Liver (tissue), 8 donors: ENCODE measurements at regions not wholly inside any gene's neighbourhood (a gene's known extent, or its start where the extent isn't known, plus 50 kb on each side); places are given as distances from the start of the nearest gene placed in this dataset.

Source experiments
- DNase-seq: peaks from one replicate; pipeline ENCODE4 v3.0.0-alpha.2; 2017; ENCODE audit warnings: low spot score
- H3K27ac ChIP-seq, 2 donors: one replicate each; pipeline ENCODE4 v1.7.0; 2013; ENCODE audit warnings: inconsistent platforms in 2 of 2, low read length in 2 of 2, control low read depth in 1 of 2, low read depth in 1 of 2, mild to moderate bottlenecking in 1 of 2
- H3K27me3 ChIP-seq, 4 donors: one replicate each; pipeline versions ENCODE4 v1.6.1 to v1.7.0; 2013; ENCODE audit warnings: low read length in 3 of 4, inconsistent platforms in 1 of 4, mild to moderate bottlenecking in 1 of 4, moderate library complexity in 1 of 4; ENCODE audit not compliant: control insufficient read depth in 4 of 4, insufficient read depth in 4 of 4
- H3K36me3 ChIP-seq, 4 donors: one replicate each; pipeline versions ENCODE4 v1.6.1 to v1.7.0; 2013; ENCODE audit warnings: low read length in 3 of 4, mild to moderate bottlenecking in 3 of 4, low read depth in 1 of 4, moderate library complexity in 1 of 4; ENCODE audit not compliant: control insufficient read depth in 4 of 4, insufficient read depth in 3 of 4
- H3K4me1 ChIP-seq, 4 donors: one replicate each; pipeline versions ENCODE4 v1.6.1 to v1.7.0; 2013; ENCODE audit warnings: low read length in 3 of 4, mild to moderate bottlenecking in 3 of 4, moderate library complexity in 1 of 4; ENCODE audit not compliant: control insufficient read depth in 4 of 4, insufficient read depth in 4 of 4
- H3K4me3 ChIP-seq, 3 donors: one replicate each; pipeline versions ENCODE4 v1.6.1 to v1.7.0; 2013; ENCODE audit warnings: low read length in 3 of 3, control low read depth in 1 of 3, low read depth in 1 of 3, mild to moderate bottlenecking in 1 of 3
- H3K9ac ChIP-seq, 2 donors: one replicate each; pipeline ENCODE4 v1.7.0; 2013; ENCODE audit warnings: low read length in 2 of 2, mild to moderate bottlenecking in 2 of 2, moderate library complexity in 2 of 2, control low read depth in 1 of 2, low read depth in 1 of 2
- H3K9me3 ChIP-seq, 4 donors: one replicate each; pipeline versions ENCODE4 v1.6.1 to v1.7.0; 2013; ENCODE audit warnings: low read length in 3 of 4; ENCODE audit not compliant: control insufficient read depth in 4 of 4
- EGR1 ChIP-seq, 2 donors: IDR thresholded peaks; 2 replicates each; pipeline ENCODE4 v1.6.1; 2016 to 2018; ENCODE audit warnings: antibody characterized with exemption in 2 of 2, low read depth in 2 of 2
- FOXA1 ChIP-seq: IDR thresholded peaks from 2 replicates; pipeline ENCODE4 v1.6.1; 2016; ENCODE audit warnings: antibody characterized with exemption
- FOXA2 ChIP-seq: IDR thresholded peaks from 2 replicates; pipeline ENCODE4 v1.6.1; 2016; ENCODE audit warnings: antibody characterized with exemption
- HNF4A ChIP-seq, 2 donors: conservative IDR thresholded peaks; 2 replicates each; pipeline ENCODE4 v1.6.1; 2016; ENCODE audit warnings: antibody characterized with exemption in 2 of 2, mild to moderate bottlenecking in 2 of 2
- HNF4G ChIP-seq: IDR thresholded peaks from 2 replicates; pipeline ENCODE4 v1.6.1; 2016; ENCODE audit warnings: antibody characterized with exemption
- JUND ChIP-seq, 2 donors: IDR thresholded peaks; 2 replicates each; pipeline ENCODE4 v1.6.1; 2016; ENCODE audit warnings: antibody characterized with exemption in 2 of 2
- NR2F2 ChIP-seq: IDR thresholded peaks from 2 replicates; pipeline ENCODE4 v1.6.1; 2016; ENCODE audit warnings: antibody characterized with exemption
- RAD21 ChIP-seq, 2 donors: IDR thresholded peaks; 2 replicates each; pipeline ENCODE4 v1.6.1; 2016; ENCODE audit warnings: antibody characterized with exemption in 2 of 2, mild to moderate bottlenecking in 2 of 2
- RXRA ChIP-seq, 2 donors: IDR thresholded peaks; 2 replicates each; pipeline ENCODE4 v1.6.1; 2017 to 2018; ENCODE audit warnings: antibody characterized with exemption in 2 of 2, mild to moderate bottlenecking in 1 of 2
- SP1 ChIP-seq: IDR thresholded peaks from 2 replicates; pipeline ENCODE4 v1.6.1; 2018; ENCODE audit warnings: antibody characterized with exemption, mild to moderate bottlenecking
- YY1 ChIP-seq: IDR thresholded peaks from 2 replicates; pipeline ENCODE4 v1.6.1; 2016; ENCODE audit warnings: antibody characterized with exemption, mild to moderate bottlenecking
- WGBS: extraction: QIAGEN DNeasy Blood & Tissue Kit; methylation state at CpG from one replicate; pipeline ENCODE4 v1.1.7; 2013; 5-methylcytosine and 5-hydroxymethylcytosine counted together
- TF ChIP-seq, protein P1 (sequence below): IDR thresholded peaks from 2 replicates; pipeline ENCODE4 v1.6.1; 2016; ENCODE audit warnings: antibody characterized with exemption, mild to moderate bottlenecking
- TF ChIP-seq, protein P2 (sequence below): IDR thresholded peaks from 2 replicates; pipeline ENCODE4 v1.6.1; 2016; ENCODE audit warnings: antibody characterized with exemption
- TF ChIP-seq, protein P3 (sequence below): IDR thresholded peaks from 2 replicates; pipeline ENCODE4 v1.6.1; 2016; ENCODE audit warnings: antibody characterized with exemption
- TF ChIP-seq, protein P4 (sequence below): fragments of 150-350 bp; IDR thresholded peaks from 2 replicates; pipeline ENCODE4 v1.5.1; 2017; ENCODE audit warnings: improper control_type of control experiment, low read depth, low read length; ENCODE audit not compliant: missing input control
- TF ChIP-seq, protein P5 (sequence below): IDR thresholded peaks from 2 replicates; pipeline ENCODE4 v1.6.1; 2016; ENCODE audit warnings: antibody characterized with exemption
- donor health status: healthy.
- donor health status: healthy.
- donor health status: healthy.
- donor health status: healthy.
- donor health status: healthy.

DNA sequence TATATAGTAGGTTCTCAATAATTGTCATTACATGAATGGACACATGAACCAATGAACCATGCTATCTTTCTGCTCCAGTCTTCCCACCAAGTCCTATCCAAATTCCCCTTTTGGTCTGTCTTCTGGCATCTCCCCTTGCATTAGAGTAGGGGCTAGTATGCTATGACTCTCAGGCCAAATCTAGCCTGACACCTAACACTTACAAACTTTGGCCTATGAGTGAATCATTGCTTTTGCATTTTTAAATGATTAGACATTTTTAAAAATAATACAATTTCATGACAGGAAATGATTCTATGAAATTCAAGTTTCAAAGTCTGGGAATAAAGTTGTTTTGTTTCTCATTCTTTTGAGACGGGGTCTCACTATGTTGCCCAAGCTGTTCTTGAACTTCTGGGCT lies 102.5 kb upstream of the MAF start:
- no peak overlapping the region for H3K27ac ChIP-seq
- WGBS = 87% methylated on average over 1 of the region's 1 CpG
- TF ChIP-seq, protein P1, sequence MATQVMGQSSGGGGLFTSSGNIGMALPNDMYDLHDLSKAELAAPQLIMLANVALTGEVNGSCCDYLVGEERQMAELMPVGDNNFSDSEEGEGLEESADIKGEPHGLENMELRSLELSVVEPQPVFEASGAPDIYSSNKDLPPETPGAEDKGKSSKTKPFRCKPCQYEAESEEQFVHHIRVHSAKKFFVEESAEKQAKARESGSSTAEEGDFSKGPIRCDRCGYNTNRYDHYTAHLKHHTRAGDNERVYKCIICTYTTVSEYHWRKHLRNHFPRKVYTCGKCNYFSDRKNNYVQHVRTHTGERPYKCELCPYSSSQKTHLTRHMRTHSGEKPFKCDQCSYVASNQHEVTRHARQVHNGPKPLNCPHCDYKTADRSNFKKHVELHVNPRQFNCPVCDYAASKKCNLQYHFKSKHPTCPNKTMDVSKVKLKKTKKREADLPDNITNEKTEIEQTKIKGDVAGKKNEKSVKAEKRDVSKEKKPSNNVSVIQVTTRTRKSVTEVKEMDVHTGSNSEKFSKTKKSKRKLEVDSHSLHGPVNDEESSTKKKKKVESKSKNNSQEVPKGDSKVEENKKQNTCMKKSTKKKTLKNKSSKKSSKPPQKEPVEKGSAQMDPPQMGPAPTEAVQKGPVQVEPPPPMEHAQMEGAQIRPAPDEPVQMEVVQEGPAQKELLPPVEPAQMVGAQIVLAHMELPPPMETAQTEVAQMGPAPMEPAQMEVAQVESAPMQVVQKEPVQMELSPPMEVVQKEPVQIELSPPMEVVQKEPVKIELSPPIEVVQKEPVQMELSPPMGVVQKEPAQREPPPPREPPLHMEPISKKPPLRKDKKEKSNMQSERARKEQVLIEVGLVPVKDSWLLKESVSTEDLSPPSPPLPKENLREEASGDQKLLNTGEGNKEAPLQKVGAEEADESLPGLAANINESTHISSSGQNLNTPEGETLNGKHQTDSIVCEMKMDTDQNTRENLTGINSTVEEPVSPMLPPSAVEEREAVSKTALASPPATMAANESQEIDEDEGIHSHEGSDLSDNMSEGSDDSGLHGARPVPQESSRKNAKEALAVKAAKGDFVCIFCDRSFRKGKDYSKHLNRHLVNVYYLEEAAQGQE = no peak
- TF ChIP-seq, protein P2, sequence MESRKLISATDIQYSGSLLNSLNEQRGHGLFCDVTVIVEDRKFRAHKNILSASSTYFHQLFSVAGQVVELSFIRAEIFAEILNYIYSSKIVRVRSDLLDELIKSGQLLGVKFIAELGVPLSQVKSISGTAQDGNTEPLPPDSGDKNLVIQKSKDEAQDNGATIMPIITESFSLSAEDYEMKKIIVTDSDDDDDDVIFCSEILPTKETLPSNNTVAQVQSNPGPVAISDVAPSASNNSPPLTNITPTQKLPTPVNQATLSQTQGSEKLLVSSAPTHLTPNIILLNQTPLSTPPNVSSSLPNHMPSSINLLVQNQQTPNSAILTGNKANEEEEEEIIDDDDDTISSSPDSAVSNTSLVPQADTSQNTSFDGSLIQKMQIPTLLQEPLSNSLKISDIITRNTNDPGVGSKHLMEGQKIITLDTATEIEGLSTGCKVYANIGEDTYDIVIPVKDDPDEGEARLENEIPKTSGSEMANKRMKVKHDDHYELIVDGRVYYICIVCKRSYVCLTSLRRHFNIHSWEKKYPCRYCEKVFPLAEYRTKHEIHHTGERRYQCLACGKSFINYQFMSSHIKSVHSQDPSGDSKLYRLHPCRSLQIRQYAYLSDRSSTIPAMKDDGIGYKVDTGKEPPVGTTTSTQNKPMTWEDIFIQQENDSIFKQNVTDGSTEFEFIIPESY = no peak
- TF ChIP-seq, protein P3, sequence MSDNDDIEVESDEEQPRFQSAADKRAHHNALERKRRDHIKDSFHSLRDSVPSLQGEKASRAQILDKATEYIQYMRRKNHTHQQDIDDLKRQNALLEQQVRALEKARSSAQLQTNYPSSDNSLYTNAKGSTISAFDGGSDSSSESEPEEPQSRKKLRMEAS = no peak
- TF ChIP-seq RAD21 (IDR thresholded peaks at IDR 0.05) (no peak), SP1 (no peak), YY1 (no peak)
- TF ChIP-seq, protein P4, sequence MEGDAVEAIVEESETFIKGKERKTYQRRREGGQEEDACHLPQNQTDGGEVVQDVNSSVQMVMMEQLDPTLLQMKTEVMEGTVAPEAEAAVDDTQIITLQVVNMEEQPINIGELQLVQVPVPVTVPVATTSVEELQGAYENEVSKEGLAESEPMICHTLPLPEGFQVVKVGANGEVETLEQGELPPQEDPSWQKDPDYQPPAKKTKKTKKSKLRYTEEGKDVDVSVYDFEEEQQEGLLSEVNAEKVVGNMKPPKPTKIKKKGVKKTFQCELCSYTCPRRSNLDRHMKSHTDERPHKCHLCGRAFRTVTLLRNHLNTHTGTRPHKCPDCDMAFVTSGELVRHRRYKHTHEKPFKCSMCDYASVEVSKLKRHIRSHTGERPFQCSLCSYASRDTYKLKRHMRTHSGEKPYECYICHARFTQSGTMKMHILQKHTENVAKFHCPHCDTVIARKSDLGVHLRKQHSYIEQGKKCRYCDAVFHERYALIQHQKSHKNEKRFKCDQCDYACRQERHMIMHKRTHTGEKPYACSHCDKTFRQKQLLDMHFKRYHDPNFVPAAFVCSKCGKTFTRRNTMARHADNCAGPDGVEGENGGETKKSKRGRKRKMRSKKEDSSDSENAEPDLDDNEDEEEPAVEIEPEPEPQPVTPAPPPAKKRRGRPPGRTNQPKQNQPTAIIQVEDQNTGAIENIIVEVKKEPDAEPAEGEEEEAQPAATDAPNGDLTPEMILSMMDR = no peak
- TF ChIP-seq, protein P5, sequence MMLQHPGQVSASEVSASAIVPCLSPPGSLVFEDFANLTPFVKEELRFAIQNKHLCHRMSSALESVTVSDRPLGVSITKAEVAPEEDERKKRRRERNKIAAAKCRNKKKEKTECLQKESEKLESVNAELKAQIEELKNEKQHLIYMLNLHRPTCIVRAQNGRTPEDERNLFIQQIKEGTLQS = no peak
- H3K9me3 ChIP-seq = no peaks in the 10 kb centered on the region
- DNase-seq = no peak
- peaks cover 0 to 3% (median 0%) of the 10 kb centered on the region in 4 donors for H3K4me1 ChIP-seq
- H3K9ac ChIP-seq = no peak overlapping the region
- no peaks in the 10 kb centered on the region for H3K36me3 ChIP-seq
- H3K4me3 ChIP-seq = no peak overlapping the region
- H3K27me3 ChIP-seq = no peaks in the 10 kb centered on the region

DNA sequence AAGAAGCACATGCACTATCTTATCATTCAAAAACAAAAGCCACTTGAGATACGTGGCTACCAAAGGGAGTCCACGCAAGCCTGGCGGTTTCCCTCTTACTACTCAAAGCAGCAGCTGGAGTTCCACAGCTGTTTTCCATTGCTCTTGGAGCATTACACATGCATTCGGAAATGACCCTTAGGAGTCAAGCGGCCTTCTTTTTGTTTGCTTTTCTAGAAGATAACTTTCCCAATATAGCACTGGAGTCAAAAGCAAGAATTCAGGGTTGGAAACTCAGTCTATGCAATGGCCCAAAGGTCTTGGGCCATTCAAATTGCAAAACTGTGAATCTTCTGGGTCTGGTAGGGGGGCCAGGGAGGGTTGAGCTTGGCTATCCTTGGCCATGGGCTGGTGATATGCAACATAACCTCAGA lies 97.8 kb upstream of the MAF start:
- H3K9me3 ChIP-seq = peaks cover 0 to 3% (median 0%) of the 10 kb centered on the region in 4 donors
- 79% methylated on average over 5 of the region's 5 CpGs for WGBS
- no peak overlapping the region for H3K27ac ChIP-seq
- H3K36me3 ChIP-seq = no peaks in the 10 kb centered on the region
- H3K4me1 ChIP-seq = peaks cover 0 to 3% (median 0%) of the 10 kb centered on the region in 4 donors
- no peaks in the 10 kb centered on the region for H3K27me3 ChIP-seq
- no peak for TF ChIP-seq HNF4G
- TF ChIP-seq RXRA (IDR thresholded peaks at IDR 0.05) = peak; percentile 29 to 30
- TF ChIP-seq YY1 = no peak
- no peak for TF ChIP-seq FOXA1
- TF ChIP-seq NR2F2 = peak; percentile 97
- TF ChIP-seq SP1 = peak; percentile 46
- TF ChIP-seq RAD21 (IDR thresholded peaks at IDR 0.05) = peak; percentile 15 to 41
- TF ChIP-seq FOXA2 = no peak
- no peak for TF ChIP-seq JUND (IDR thresholded peaks at IDR 0.05)
- no peak for TF ChIP-seq HNF4A (conservative IDR thresholded peaks at IDR 0.05)
- no peak for TF ChIP-seq EGR1 (IDR thresholded peaks at IDR 0.05; ENCODE audit: low read depth in 2 of 2)
- no peak for DNase-seq
- H3K9ac ChIP-seq = no peak overlapping the region
- no peak overlapping the region for H3K4me3 ChIP-seq
